Liver (tissue), 8 donors: ENCODE measurements at regions not wholly inside any gene's neighbourhood (a gene's known extent, or its start where the extent isn't known, plus 50 kb on each side); places are given as distances from the start of the nearest gene placed in this dataset.

Experiments
- DNase-seq: peaks from one replicate; pipeline ENCODE4 v3.0.0-alpha.2; 2017; ENCODE audit warnings: low spot score
- H3K27ac ChIP-seq, 2 donors: one replicate each; pipeline ENCODE4 v1.7.0; 2013; ENCODE audit warnings: inconsistent platforms in 2 of 2, low read length in 2 of 2, control low read depth in 1 of 2, low read depth in 1 of 2, mild to moderate bottlenecking in 1 of 2
- H3K27me3 ChIP-seq, 4 donors: one replicate each; pipeline versions ENCODE4 v1.6.1 to v1.7.0; 2013; ENCODE audit warnings: low read length in 3 of 4, inconsistent platforms in 1 of 4, mild to moderate bottlenecking in 1 of 4, moderate library complexity in 1 of 4; ENCODE audit not compliant: control insufficient read depth in 4 of 4, insufficient read depth in 4 of 4
- H3K36me3 ChIP-seq, 4 donors: one replicate each; pipeline versions ENCODE4 v1.6.1 to v1.7.0; 2013; ENCODE audit warnings: low read length in 3 of 4, mild to moderate bottlenecking in 3 of 4, low read depth in 1 of 4, moderate library complexity in 1 of 4; ENCODE audit not compliant: control insufficient read depth in 4 of 4, insufficient read depth in 3 of 4
- H3K4me1 ChIP-seq, 4 donors: one replicate each; pipeline versions ENCODE4 v1.6.1 to v1.7.0; 2013; ENCODE audit warnings: low read length in 3 of 4, mild to moderate bottlenecking in 3 of 4, moderate library complexity in 1 of 4; ENCODE audit not compliant: control insufficient read depth in 4 of 4, insufficient read depth in 4 of 4
- H3K4me3 ChIP-seq, 3 donors: one replicate each; pipeline versions ENCODE4 v1.6.1 to v1.7.0; 2013; ENCODE audit warnings: low read length in 3 of 3, control low read depth in 1 of 3, low read depth in 1 of 3, mild to moderate bottlenecking in 1 of 3
- H3K9ac ChIP-seq, 2 donors: one replicate each; pipeline ENCODE4 v1.7.0; 2013; ENCODE audit warnings: low read length in 2 of 2, mild to moderate bottlenecking in 2 of 2, moderate library complexity in 2 of 2, control low read depth in 1 of 2, low read depth in 1 of 2
- H3K9me3 ChIP-seq, 4 donors: one replicate each; pipeline versions ENCODE4 v1.6.1 to v1.7.0; 2013; ENCODE audit warnings: low read length in 3 of 4; ENCODE audit not compliant: control insufficient read depth in 4 of 4
- EGR1 ChIP-seq, 2 donors: IDR thresholded peaks; 2 replicates each; pipeline ENCODE4 v1.6.1; 2016 to 2018; ENCODE audit warnings: antibody characterized with exemption in 2 of 2, low read depth in 2 of 2
- FOXA1 ChIP-seq: IDR thresholded peaks from 2 replicates; pipeline ENCODE4 v1.6.1; 2016; ENCODE audit warnings: antibody characterized with exemption
- FOXA2 ChIP-seq: IDR thresholded peaks from 2 replicates; pipeline ENCODE4 v1.6.1; 2016; ENCODE audit warnings: antibody characterized with exemption
- GABPA ChIP-seq, 2 donors: IDR thresholded peaks in 1 of 2; conservative IDR thresholded peaks in 1 of 2; 2 replicates each; pipeline ENCODE4 v1.6.1; 2016; ENCODE audit warnings: antibody characterized with exemption in 2 of 2, mild to moderate bottlenecking in 1 of 2, moderate library complexity in 1 of 2
- HNF4A ChIP-seq, 2 donors: conservative IDR thresholded peaks; 2 replicates each; pipeline ENCODE4 v1.6.1; 2016; ENCODE audit warnings: antibody characterized with exemption in 2 of 2, mild to moderate bottlenecking in 2 of 2
- HNF4G ChIP-seq: IDR thresholded peaks from 2 replicates; pipeline ENCODE4 v1.6.1; 2016; ENCODE audit warnings: antibody characterized with exemption
- JUND ChIP-seq, 2 donors: IDR thresholded peaks; 2 replicates each; pipeline ENCODE4 v1.6.1; 2016; ENCODE audit warnings: antibody characterized with exemption in 2 of 2
- NR2F2 ChIP-seq: IDR thresholded peaks from 2 replicates; pipeline ENCODE4 v1.6.1; 2016; ENCODE audit warnings: antibody characterized with exemption
- RAD21 ChIP-seq, 2 donors: IDR thresholded peaks; 2 replicates each; pipeline ENCODE4 v1.6.1; 2016; ENCODE audit warnings: antibody characterized with exemption in 2 of 2, mild to moderate bottlenecking in 2 of 2
- RXRA ChIP-seq, 2 donors: IDR thresholded peaks; 2 replicates each; pipeline ENCODE4 v1.6.1; 2017 to 2018; ENCODE audit warnings: antibody characterized with exemption in 2 of 2, mild to moderate bottlenecking in 1 of 2
- SP1 ChIP-seq: IDR thresholded peaks from 2 replicates; pipeline ENCODE4 v1.6.1; 2018; ENCODE audit warnings: antibody characterized with exemption, mild to moderate bottlenecking
- TAF1 ChIP-seq: conservative IDR thresholded peaks from 2 replicates; pipeline ENCODE4 v1.6.1; 2016; ENCODE audit warnings: antibody characterized with exemption, mild to moderate bottlenecking
- YY1 ChIP-seq: IDR thresholded peaks from 2 replicates; pipeline ENCODE4 v1.6.1; 2016; ENCODE audit warnings: antibody characterized with exemption, mild to moderate bottlenecking
- WGBS: extraction: QIAGEN DNeasy Blood & Tissue Kit; methylation state at CpG from one replicate; pipeline ENCODE4 v1.1.7; 2013; 5-methylcytosine and 5-hydroxymethylcytosine counted together
- TF ChIP-seq, protein P1 (sequence below): IDR thresholded peaks from 2 replicates; pipeline ENCODE4 v1.6.1; 2016; ENCODE audit warnings: antibody characterized with exemption, mild to moderate bottlenecking
- TF ChIP-seq, protein P2 (sequence below): fragments of 150-350 bp; IDR thresholded peaks from 2 replicates; pipeline ENCODE4 v1.5.1; 2017; ENCODE audit warnings: improper control_type of control experiment, low read depth, low read length; ENCODE audit not compliant: missing input control
- TF ChIP-seq, protein P3 (sequence below): IDR thresholded peaks from 2 replicates; pipeline ENCODE4 v1.6.1; 2016; ENCODE audit warnings: antibody characterized with exemption
- TF ChIP-seq, protein P4 (sequence below): IDR thresholded peaks from 2 replicates; pipeline ENCODE4 v1.6.1; 2016; ENCODE audit warnings: antibody characterized with exemption
- TF ChIP-seq, protein P5 (sequence below): IDR thresholded peaks from 2 replicates; pipeline ENCODE4 v1.6.1; 2016; ENCODE audit warnings: antibody characterized with exemption
- donor health status: healthy.
- donor health status: healthy.
- donor health status: healthy.
- donor health status: healthy.
- donor health status: healthy.

DNA sequence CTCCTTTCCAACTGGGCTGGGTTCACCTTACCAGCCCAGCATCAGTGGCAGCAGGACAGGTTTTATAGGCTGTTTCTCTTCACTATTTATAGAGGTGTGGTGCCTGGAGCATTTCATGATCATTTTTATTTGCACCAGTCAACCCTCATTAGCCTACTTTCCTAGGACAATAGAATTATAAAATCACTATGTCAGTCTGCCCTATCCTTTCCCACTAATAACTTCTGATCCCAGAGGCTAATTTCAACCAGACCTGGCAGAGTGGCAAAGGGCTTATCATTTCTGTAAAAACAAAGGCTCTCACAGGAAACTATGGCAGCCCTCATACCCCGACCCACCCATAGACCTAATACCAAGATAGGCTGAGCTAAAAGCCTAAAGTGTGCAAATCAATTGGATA is 243.5 kb upstream of the TMEFF2 start:
- Histone ChIP-seq H3K36me3 (no peaks in the 10 kb centered on the region), H3K4me1 (no peaks in the 10 kb centered on the region), H3K27ac (no peak overlapping the region), H3K4me3 (no peak overlapping the region), H3K9ac (no peak overlapping the region), H3K27me3 (no peaks in the 10 kb centered on the region), H3K9me3 (no peaks in the 10 kb centered on the region)
- WGBS: 41% methylated on average over 1 of the region's 1 CpG
- TF ChIP-seq NR2F2: no peak
- TF ChIP-seq, protein P1, sequence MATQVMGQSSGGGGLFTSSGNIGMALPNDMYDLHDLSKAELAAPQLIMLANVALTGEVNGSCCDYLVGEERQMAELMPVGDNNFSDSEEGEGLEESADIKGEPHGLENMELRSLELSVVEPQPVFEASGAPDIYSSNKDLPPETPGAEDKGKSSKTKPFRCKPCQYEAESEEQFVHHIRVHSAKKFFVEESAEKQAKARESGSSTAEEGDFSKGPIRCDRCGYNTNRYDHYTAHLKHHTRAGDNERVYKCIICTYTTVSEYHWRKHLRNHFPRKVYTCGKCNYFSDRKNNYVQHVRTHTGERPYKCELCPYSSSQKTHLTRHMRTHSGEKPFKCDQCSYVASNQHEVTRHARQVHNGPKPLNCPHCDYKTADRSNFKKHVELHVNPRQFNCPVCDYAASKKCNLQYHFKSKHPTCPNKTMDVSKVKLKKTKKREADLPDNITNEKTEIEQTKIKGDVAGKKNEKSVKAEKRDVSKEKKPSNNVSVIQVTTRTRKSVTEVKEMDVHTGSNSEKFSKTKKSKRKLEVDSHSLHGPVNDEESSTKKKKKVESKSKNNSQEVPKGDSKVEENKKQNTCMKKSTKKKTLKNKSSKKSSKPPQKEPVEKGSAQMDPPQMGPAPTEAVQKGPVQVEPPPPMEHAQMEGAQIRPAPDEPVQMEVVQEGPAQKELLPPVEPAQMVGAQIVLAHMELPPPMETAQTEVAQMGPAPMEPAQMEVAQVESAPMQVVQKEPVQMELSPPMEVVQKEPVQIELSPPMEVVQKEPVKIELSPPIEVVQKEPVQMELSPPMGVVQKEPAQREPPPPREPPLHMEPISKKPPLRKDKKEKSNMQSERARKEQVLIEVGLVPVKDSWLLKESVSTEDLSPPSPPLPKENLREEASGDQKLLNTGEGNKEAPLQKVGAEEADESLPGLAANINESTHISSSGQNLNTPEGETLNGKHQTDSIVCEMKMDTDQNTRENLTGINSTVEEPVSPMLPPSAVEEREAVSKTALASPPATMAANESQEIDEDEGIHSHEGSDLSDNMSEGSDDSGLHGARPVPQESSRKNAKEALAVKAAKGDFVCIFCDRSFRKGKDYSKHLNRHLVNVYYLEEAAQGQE: no peak
- TF ChIP-seq, protein P2, sequence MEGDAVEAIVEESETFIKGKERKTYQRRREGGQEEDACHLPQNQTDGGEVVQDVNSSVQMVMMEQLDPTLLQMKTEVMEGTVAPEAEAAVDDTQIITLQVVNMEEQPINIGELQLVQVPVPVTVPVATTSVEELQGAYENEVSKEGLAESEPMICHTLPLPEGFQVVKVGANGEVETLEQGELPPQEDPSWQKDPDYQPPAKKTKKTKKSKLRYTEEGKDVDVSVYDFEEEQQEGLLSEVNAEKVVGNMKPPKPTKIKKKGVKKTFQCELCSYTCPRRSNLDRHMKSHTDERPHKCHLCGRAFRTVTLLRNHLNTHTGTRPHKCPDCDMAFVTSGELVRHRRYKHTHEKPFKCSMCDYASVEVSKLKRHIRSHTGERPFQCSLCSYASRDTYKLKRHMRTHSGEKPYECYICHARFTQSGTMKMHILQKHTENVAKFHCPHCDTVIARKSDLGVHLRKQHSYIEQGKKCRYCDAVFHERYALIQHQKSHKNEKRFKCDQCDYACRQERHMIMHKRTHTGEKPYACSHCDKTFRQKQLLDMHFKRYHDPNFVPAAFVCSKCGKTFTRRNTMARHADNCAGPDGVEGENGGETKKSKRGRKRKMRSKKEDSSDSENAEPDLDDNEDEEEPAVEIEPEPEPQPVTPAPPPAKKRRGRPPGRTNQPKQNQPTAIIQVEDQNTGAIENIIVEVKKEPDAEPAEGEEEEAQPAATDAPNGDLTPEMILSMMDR: no peak
- no peak for TF ChIP-seq TAF1
- no peak for TF ChIP-seq HNF4G
- no peak for TF ChIP-seq RXRA (IDR thresholded peaks at IDR 0.05)
- no peak for TF ChIP-seq FOXA2
- TF ChIP-seq, protein P3, sequence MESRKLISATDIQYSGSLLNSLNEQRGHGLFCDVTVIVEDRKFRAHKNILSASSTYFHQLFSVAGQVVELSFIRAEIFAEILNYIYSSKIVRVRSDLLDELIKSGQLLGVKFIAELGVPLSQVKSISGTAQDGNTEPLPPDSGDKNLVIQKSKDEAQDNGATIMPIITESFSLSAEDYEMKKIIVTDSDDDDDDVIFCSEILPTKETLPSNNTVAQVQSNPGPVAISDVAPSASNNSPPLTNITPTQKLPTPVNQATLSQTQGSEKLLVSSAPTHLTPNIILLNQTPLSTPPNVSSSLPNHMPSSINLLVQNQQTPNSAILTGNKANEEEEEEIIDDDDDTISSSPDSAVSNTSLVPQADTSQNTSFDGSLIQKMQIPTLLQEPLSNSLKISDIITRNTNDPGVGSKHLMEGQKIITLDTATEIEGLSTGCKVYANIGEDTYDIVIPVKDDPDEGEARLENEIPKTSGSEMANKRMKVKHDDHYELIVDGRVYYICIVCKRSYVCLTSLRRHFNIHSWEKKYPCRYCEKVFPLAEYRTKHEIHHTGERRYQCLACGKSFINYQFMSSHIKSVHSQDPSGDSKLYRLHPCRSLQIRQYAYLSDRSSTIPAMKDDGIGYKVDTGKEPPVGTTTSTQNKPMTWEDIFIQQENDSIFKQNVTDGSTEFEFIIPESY: no peak
- no peak for TF ChIP-seq GABPA (IDR thresholded peaks at IDR 0.05 in 1 of 2, conservative IDR thresholded peaks at IDR 0.05 in 1 of 2)
- no peak for TF ChIP-seq EGR1 (IDR thresholded peaks at IDR 0.05; ENCODE audit: low read depth in 2 of 2)
- no peak for TF ChIP-seq YY1
- TF ChIP-seq, protein P4, sequence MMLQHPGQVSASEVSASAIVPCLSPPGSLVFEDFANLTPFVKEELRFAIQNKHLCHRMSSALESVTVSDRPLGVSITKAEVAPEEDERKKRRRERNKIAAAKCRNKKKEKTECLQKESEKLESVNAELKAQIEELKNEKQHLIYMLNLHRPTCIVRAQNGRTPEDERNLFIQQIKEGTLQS: no peak
- no peak for TF ChIP-seq SP1
- no peak for TF ChIP-seq RAD21 (IDR thresholded peaks at IDR 0.05)
- TF ChIP-seq, protein P5, sequence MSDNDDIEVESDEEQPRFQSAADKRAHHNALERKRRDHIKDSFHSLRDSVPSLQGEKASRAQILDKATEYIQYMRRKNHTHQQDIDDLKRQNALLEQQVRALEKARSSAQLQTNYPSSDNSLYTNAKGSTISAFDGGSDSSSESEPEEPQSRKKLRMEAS: no peak
- TF ChIP-seq FOXA1: no peak
- no peak for TF ChIP-seq JUND (IDR thresholded peaks at IDR 0.05)
- no peak for DNase-seq

DNA sequence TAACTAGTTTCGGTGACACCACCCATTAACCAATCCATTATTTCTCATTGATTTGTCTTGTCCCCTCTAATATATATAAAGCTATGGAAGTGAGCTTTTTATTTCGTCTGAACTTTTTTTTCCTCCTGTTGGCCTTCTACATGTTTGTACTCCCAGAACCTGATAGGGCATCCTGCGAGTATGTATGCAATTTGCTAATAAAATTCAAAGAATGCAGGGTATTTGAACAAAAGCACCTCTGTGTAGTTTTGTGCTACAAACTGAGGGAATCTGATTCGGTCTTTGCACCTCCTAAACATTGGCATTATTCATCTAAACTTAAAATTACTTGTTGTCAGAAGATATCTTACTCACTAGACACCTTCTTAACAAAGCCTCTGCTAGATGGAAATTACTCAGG is 242.9 kb upstream of the TMEFF2 start:
- Histone ChIP-seq H3K9me3 (no peaks in the 10 kb centered on the region), H3K27me3 (no peaks in the 10 kb centered on the region), H3K4me3 (no peak overlapping the region), H3K9ac (no peak overlapping the region), H3K27ac (no peak overlapping the region), H3K4me1 (no peaks in the 10 kb centered on the region), H3K36me3 (no peaks in the 10 kb centered on the region)
- no peak for DNase-seq
- 59% methylated on average over 4 of the region's 4 CpGs for WGBS
- TF ChIP-seq YY1 (no peak), HNF4G (no peak), GABPA (IDR thresholded peaks at IDR 0.05 in 1 of 2, conservative IDR thresholded peaks at IDR 0.05 in 1 of 2) (no peak), HNF4A (conservative IDR thresholded peaks at IDR 0.05) (no peak), JUND (IDR thresholded peaks at IDR 0.05) (no peak), EGR1 (IDR thresholded peaks at IDR 0.05; ENCODE audit: low read depth in 2 of 2) (no peak)
- TF ChIP-seq, protein P2: no peak
- TF ChIP-seq, protein P4: no peak
- TF ChIP-seq, protein P3: no peak
